HFFc6 (cell line): ENCODE measurements at regions not wholly inside any gene's neighbourhood (a gene's known extent, or its start where the extent isn't known, plus 50 kb on each side); places are given as distances from the start of the nearest gene placed in this dataset.
A peak's percentile ranks its signal among the peaks of the same experiment; 100 is the strongest.

Experiments used
- DNase-seq: peaks from one replicate; pipeline ENCODE4 v3.0.0-alpha.2; 2018
- H3K27ac Mint-ChIP-seq: 2 replicates; pipeline ENCODE4 v1.8.0; 2020; ENCODE audit warnings: mild to moderate bottlenecking, mixed read lengths
- H3K27me3 Mint-ChIP-seq: 2 replicates; pipeline ENCODE4 v1.8.0; 2021; ENCODE audit warnings: mild to moderate bottlenecking, moderate library complexity, mixed read lengths; ENCODE audit not compliant: insufficient read depth
- H3K36me3 Mint-ChIP-seq: 2 replicates; pipeline ENCODE4 v1.8.0; 2021; ENCODE audit warnings: low read depth, mixed read lengths
- H3K4me1 Mint-ChIP-seq: 2 replicates; pipeline ENCODE4 v1.8.0; 2020; ENCODE audit warnings: low read depth, mixed read lengths
- H3K4me3 Mint-ChIP-seq: 2 replicates; pipeline ENCODE4 v1.8.0; 2020; ENCODE audit warnings: mild to moderate bottlenecking, moderate library complexity, mixed read lengths
- H3K9me3 Mint-ChIP-seq: 2 replicates; pipeline ENCODE4 v1.8.0; 2020; ENCODE audit warnings: mild to moderate bottlenecking, mixed read lengths
- TF ChIP-seq, protein P1 (sequence below): fragments of 200-600 bp; sonication (generic); IDR thresholded peaks from 2 replicates; pipeline ENCODE4 v1.5.0; 2021; ENCODE audit warnings: antibody characterized with exemption, mild to moderate bottlenecking

DNA sequence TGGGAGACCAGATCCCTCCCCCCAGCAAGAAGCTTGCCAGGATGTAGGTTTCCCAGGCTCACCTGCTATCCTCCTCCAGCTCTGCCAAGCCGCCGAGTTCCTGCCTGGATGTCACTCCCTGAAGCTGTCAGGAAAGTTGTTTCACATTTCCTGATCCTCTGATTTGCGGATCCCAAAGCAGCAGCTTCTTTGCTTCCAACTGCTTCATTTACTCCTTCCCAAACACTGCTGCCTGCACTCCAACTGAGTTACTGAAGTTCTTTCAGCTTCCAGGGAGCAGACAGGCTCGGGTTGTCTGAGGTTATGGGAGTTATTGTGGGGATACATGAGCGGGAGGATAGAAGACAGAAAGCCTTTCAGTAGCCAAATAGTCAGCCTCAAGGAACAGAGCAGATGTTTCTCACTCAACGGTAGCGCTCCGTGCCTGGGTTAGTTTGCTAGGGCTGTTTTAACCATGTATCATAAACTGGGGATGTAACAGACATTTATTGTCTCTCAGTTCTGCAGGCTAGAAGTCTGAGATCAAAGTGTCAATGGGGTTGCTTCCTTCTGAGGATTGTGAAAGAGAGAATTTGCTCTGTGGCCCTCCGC lies 516.0 kb downstream of the REEP3 start:
- H3K4me3 Mint-ChIP-seq: no peak overlapping the region
- no peak overlapping the region for H3K27ac Mint-ChIP-seq
- H3K36me3 Mint-ChIP-seq: no peaks in the 10 kb centered on the region
- no peak for DNase-seq
- peaks cover 5% of the 10 kb centered on the region for H3K27me3 Mint-ChIP-seq
- no peaks in the 10 kb centered on the region for H3K4me1 Mint-ChIP-seq
- no peaks in the 10 kb centered on the region for H3K9me3 Mint-ChIP-seq
- TF ChIP-seq, protein P1, sequence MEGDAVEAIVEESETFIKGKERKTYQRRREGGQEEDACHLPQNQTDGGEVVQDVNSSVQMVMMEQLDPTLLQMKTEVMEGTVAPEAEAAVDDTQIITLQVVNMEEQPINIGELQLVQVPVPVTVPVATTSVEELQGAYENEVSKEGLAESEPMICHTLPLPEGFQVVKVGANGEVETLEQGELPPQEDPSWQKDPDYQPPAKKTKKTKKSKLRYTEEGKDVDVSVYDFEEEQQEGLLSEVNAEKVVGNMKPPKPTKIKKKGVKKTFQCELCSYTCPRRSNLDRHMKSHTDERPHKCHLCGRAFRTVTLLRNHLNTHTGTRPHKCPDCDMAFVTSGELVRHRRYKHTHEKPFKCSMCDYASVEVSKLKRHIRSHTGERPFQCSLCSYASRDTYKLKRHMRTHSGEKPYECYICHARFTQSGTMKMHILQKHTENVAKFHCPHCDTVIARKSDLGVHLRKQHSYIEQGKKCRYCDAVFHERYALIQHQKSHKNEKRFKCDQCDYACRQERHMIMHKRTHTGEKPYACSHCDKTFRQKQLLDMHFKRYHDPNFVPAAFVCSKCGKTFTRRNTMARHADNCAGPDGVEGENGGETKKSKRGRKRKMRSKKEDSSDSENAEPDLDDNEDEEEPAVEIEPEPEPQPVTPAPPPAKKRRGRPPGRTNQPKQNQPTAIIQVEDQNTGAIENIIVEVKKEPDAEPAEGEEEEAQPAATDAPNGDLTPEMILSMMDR: no peak

DNA sequence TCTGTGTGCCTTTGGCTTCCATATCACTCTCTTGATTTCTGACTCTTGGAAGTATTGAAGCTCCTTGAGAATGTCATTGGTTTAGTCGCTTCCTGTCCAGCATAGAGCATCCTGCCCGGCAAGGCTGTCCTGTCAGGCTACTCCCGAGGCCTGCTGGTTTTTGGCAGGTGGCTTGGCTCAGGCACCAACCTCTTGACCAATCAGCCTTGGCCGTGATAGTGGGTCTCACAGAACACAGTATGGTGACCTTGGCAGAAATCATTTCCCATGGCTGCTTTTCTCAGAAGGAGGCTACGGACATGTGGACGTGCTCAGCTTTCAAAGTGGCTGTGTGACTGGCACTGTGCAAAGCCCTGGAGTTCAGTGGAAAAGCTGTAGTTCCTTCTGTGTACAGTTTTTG lies 516.9 kb downstream of the REEP3 start:
- Mint-ChIP-seq H3K4me1 (no peaks in the 10 kb centered on the region), H3K9me3 (no peaks in the 10 kb centered on the region), H3K36me3 (no peaks in the 10 kb centered on the region), H3K4me3 (no peak overlapping the region), H3K27ac (no peak overlapping the region), H3K27me3 (peaks cover 5% of the 10 kb centered on the region)
- no peak for DNase-seq
- TF ChIP-seq, protein P1: no peak

DNA sequence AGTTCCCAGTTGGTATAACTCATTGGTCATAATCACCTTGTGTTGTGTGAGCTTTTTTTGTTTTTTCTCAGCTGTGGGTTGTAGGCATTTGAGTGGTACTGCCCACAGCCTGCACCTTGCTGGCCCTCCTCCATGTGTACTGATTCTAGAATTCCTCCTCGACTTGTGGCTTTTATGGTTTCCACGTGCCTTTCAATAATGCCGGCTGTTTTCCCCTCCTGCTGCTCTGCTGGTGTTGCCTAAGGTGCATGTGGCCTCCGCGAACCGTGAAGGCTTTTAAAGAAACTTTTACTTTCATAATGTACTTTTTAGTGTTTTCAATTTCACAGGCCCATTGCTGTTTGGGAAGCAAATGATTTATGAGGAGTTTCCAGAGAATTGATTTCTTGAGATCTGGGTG lies 518.0 kb downstream of the REEP3 start:
- TF ChIP-seq, protein P1: no peak
- no peaks in the 10 kb centered on the region for H3K9me3 Mint-ChIP-seq
- H3K27me3 Mint-ChIP-seq: peaks cover 5% of the 10 kb centered on the region
- H3K4me1 Mint-ChIP-seq: no peaks in the 10 kb centered on the region
- H3K4me3 Mint-ChIP-seq: no peak overlapping the region
- no peak overlapping the region for H3K27ac Mint-ChIP-seq
- no peaks in the 10 kb centered on the region for H3K36me3 Mint-ChIP-seq
- no peak for DNase-seq

DNA sequence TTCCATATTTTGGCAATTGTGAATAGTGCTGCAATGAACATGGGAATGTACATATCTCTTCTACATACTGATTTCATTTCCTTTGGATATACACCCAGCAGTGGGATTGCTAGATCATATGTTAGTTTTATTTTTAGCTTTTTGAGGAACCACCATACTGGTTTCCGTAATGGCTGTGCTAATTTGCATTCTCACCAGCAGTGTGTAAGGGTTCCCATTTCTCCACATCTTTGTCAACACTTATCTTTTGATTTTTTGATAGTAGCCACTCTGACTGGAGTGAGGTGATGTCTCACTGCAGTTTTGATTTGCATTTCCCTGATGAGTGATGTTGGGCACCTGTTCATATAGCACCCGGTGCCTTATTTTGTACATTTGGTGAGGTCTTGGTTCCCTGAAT lies 519.6 kb downstream of the REEP3 start:
- peaks cover 5% of the 10 kb centered on the region for H3K27me3 Mint-ChIP-seq
- TF ChIP-seq, protein P1: no peak
- H3K36me3 Mint-ChIP-seq: no peaks in the 10 kb centered on the region
- H3K4me3 Mint-ChIP-seq: no peak overlapping the region
- no peaks in the 10 kb centered on the region for H3K9me3 Mint-ChIP-seq
- H3K27ac Mint-ChIP-seq: no peak overlapping the region
- DNase-seq: no peak
- no peaks in the 10 kb centered on the region for H3K4me1 Mint-ChIP-seq

DNA sequence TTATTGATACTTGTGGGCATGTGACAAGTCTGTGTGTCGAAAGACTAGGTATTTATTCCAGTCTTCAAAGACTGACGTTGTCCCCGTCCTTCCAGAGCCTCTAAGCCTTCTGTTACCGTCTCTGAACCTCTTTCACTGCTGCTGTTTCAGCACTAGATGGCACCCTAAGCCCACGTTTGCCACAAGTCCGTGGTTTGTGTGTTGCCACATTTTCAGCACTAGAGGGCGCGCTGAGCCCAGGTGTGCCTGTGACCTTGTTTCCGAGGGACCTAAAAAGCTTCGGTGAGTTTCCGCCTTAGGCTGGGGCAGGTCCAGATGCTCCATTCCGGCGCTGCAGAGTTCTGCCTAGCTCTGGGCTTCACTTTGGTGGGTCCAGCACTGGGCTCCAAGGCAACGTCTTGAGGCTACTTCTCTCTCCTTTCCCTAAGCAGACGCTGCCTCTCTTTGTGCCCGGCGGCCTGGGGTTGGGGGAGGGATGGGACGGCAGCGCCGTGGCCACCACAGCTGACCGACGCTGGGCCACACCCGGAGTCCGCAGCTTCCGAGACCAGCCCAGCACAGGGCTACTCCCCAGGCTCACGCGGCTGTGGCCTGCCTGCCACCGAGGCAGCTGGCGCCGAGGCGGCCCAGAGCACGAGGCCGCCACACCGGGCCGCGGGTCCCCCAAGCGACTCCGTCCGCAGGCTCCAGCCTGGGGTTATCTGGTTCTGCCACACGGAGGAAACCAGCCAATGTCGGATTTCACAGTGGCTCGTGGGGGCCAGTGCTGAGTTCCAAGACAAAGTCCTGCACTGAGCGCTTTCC lies 520.2 kb downstream of the REEP3 start:
- no peaks in the 10 kb centered on the region for H3K36me3 Mint-ChIP-seq
- peak; percentile 53 for DNase-seq
- H3K4me1 Mint-ChIP-seq: no peaks in the 10 kb centered on the region
- H3K27ac Mint-ChIP-seq: no peak overlapping the region
- peaks cover 5% of the 10 kb centered on the region for H3K27me3 Mint-ChIP-seq
- no peaks in the 10 kb centered on the region for H3K9me3 Mint-ChIP-seq
- TF ChIP-seq, protein P1: peak; percentile 97
- no peak overlapping the region for H3K4me3 Mint-ChIP-seq
